ENCODE measurements at regions not wholly inside any gene's neighbourhood (a gene's known extent, or its start where the extent isn't known, plus 50 kb on each side); places are given as distances from the start of the nearest gene placed in this dataset.

GRCh38 chr10:131430716-131431412 is 119.3 kb upstream of the TCERG1L start:
- H3K27ac Mint-ChIP-seq, result no peak overlapping the region
- no peaks in the 10 kb centered on the region for H3K4me1 Mint-ChIP-seq (ENCODE audit: low read depth)
- intact Hi-C loops (cut with micrococcal nuclease), result no loop called here
- H3K4me3 Mint-ChIP-seq, result no peak overlapping the region
- no peaks in the 10 kb centered on the region for H3K9me3 Mint-ChIP-seq
- no peaks in the 10 kb centered on the region for H3K36me3 Mint-ChIP-seq (ENCODE audit: low read depth)
- peaks cover 3% of the 10 kb centered on the region for H3K27me3 Mint-ChIP-seq

- H3K27ac Mint-ChIP-seq, result no peak overlapping the region
- no peaks in the 10 kb centered on the region for H3K4me1 Mint-ChIP-seq (ENCODE audit: low read depth)
- intact Hi-C loops (cut with micrococcal nuclease), result no loop called here
- peaks cover 3% of the 10 kb centered on the region for H3K27me3 Mint-ChIP-seq
- no peaks in the 10 kb centered on the region for H3K9me3 Mint-ChIP-seq
- H3K4me3 Mint-ChIP-seq, result no peak overlapping the region
- H3K36me3 Mint-ChIP-seq (ENCODE audit: low read depth), result no peaks in the 10 kb centered on the region
Observed at GRCh38 chr10:131431533-131431932, 120.0 kb upstream of the TCERG1L start.

- intact Hi-C loops (cut with micrococcal nuclease), result no loop called here
- no peak overlapping the region for H3K27ac Mint-ChIP-seq
- H3K36me3 Mint-ChIP-seq (ENCODE audit: low read depth), result no peaks in the 10 kb centered on the region
- H3K27me3 Mint-ChIP-seq, result peaks cover 3% of the 10 kb centered on the region
- H3K4me3 Mint-ChIP-seq, result no peak overlapping the region
- H3K9me3 Mint-ChIP-seq, result no peaks in the 10 kb centered on the region
- no peaks in the 10 kb centered on the region for H3K4me1 Mint-ChIP-seq (ENCODE audit: low read depth)
Observed at GRCh38 chr10:131431978-131432690, 120.6 kb upstream of the TCERG1L start.

- no peaks in the 10 kb centered on the region for H3K9me3 Mint-ChIP-seq
- intact Hi-C loops (cut with micrococcal nuclease), result no loop called here
- H3K4me1 Mint-ChIP-seq (ENCODE audit: low read depth), result no peaks in the 10 kb centered on the region
- H3K4me3 Mint-ChIP-seq, result no peak overlapping the region
- H3K36me3 Mint-ChIP-seq (ENCODE audit: low read depth), result no peaks in the 10 kb centered on the region
- H3K27me3 Mint-ChIP-seq, result no peaks in the 10 kb centered on the region
- H3K27ac Mint-ChIP-seq, result no peak overlapping the region
Observed at GRCh38 chr10:131433568-131433967, 122.0 kb upstream of the TCERG1L start.

- Mint-ChIP-seq H3K4me3 (no peak overlapping the region), H3K27me3 (peaks cover 1% of the 10 kb centered on the region), H3K36me3 (ENCODE audit: low read depth) (no peaks in the 10 kb centered on the region), H3K9me3 (no peaks in the 10 kb centered on the region), H3K27ac (no peak overlapping the region), H3K4me1 (ENCODE audit: low read depth) (no peaks in the 10 kb centered on the region)
- intact Hi-C loops (cut with micrococcal nuclease), result no loop called here
Observed at GRCh38 chr10:131435232-131435631, 123.7 kb upstream of the TCERG1L start.

GRCh38 chr10:131435760-131436457 is 124.4 kb upstream of the TCERG1L start:
- Mint-ChIP-seq H3K27ac (no peak overlapping the region), H3K9me3 (no peaks in the 10 kb centered on the region), H3K4me1 (ENCODE audit: low read depth) (no peaks in the 10 kb centered on the region), H3K27me3 (peaks cover 4% of the 10 kb centered on the region), H3K36me3 (ENCODE audit: low read depth) (no peaks in the 10 kb centered on the region), H3K4me3 (no peak overlapping the region)
- intact Hi-C loops (cut with micrococcal nuclease), result no loop called here

- Mint-ChIP-seq H3K36me3 (ENCODE audit: low read depth) (no peaks in the 10 kb centered on the region), H3K27me3 (peaks cover 5% of the 10 kb centered on the region), H3K4me3 (no peak overlapping the region), H3K9me3 (no peaks in the 10 kb centered on the region), H3K27ac (no peak overlapping the region), H3K4me1 (ENCODE audit: low read depth) (no peaks in the 10 kb centered on the region)
- intact Hi-C loops (cut with micrococcal nuclease), result no loop called here
Observed at GRCh38 chr10:131436458-131436857, 124.9 kb upstream of the TCERG1L start.

- no peaks in the 10 kb centered on the region for H3K9me3 Mint-ChIP-seq
- no peaks in the 10 kb centered on the region for H3K4me1 Mint-ChIP-seq (ENCODE audit: low read depth)
- intact Hi-C loops (cut with micrococcal nuclease), result no loop called here
- H3K36me3 Mint-ChIP-seq (ENCODE audit: low read depth), result no peaks in the 10 kb centered on the region
- H3K27ac Mint-ChIP-seq, result no peak overlapping the region
- H3K27me3 Mint-ChIP-seq, result peaks cover 5% of the 10 kb centered on the region
- H3K4me3 Mint-ChIP-seq, result no peak overlapping the region
Observed at GRCh38 chr10:131437556-131438475, 126.3 kb upstream of the TCERG1L start.

- H3K27ac Mint-ChIP-seq, result no peak overlapping the region
- intact Hi-C loops (cut with micrococcal nuclease), result no loop called here
- no peaks in the 10 kb centered on the region for H3K9me3 Mint-ChIP-seq
- no peaks in the 10 kb centered on the region for H3K36me3 Mint-ChIP-seq (ENCODE audit: low read depth)
- no peaks in the 10 kb centered on the region for H3K4me1 Mint-ChIP-seq (ENCODE audit: low read depth)
- H3K4me3 Mint-ChIP-seq, result no peak overlapping the region
- peaks cover 5% of the 10 kb centered on the region for H3K27me3 Mint-ChIP-seq
Observed at GRCh38 chr10:131438665-131439064, 127.1 kb upstream of the TCERG1L start.

GRCh38 chr10:131439705-131440104 is 128.2 kb upstream of the TCERG1L start:
- intact Hi-C loops (cut with micrococcal nuclease), result no loop called here
- no peak overlapping the region for H3K27ac Mint-ChIP-seq
- H3K27me3 Mint-ChIP-seq, result peaks cover 5% of the 10 kb centered on the region

GRCh38 chr10:131440405-131441360 is 129.2 kb upstream of the TCERG1L start:
- Mint-ChIP-seq H3K9me3 (no peaks in the 10 kb centered on the region), H3K27ac (no peak overlapping the region), H3K36me3 (ENCODE audit: low read depth) (no peaks in the 10 kb centered on the region), H3K4me3 (no peak overlapping the region), H3K4me1 (ENCODE audit: low read depth) (no peaks in the 10 kb centered on the region), H3K27me3 (peaks cover 5% of the 10 kb centered on the region)
- intact Hi-C loops (cut with micrococcal nuclease), result no loop called here

More at GRCh38 chr10:131439705-131440104, 128.2 kb upstream of the TCERG1L start:
- no peaks in the 10 kb centered on the region for H3K9me3 Mint-ChIP-seq
- H3K4me3 Mint-ChIP-seq, result no peak overlapping the region
- no peaks in the 10 kb centered on the region for H3K36me3 Mint-ChIP-seq (ENCODE audit: low read depth)
- no peaks in the 10 kb centered on the region for H3K4me1 Mint-ChIP-seq (ENCODE audit: low read depth)

GRCh38 chr10:131442271-131442670 is 130.8 kb upstream of the TCERG1L start:
- H3K27ac Mint-ChIP-seq, result no peak overlapping the region
- no peaks in the 10 kb centered on the region for H3K4me1 Mint-ChIP-seq (ENCODE audit: low read depth)
- no peaks in the 10 kb centered on the region for H3K36me3 Mint-ChIP-seq (ENCODE audit: low read depth)
- intact Hi-C loops (cut with micrococcal nuclease), result no loop called here
- H3K27me3 Mint-ChIP-seq, result peaks cover 5% of the 10 kb centered on the region
- H3K4me3 Mint-ChIP-seq, result no peak overlapping the region
- H3K9me3 Mint-ChIP-seq, result no peaks in the 10 kb centered on the region

- Mint-ChIP-seq H3K4me3 (no peak overlapping the region), H3K27ac (no peak overlapping the region)
- intact Hi-C loops (cut with micrococcal nuclease), result no loop called here
Observed at GRCh38 chr10:131444286-131444685, 132.8 kb upstream of the TCERG1L start.

More at GRCh38 chr10:131444286-131444685, 132.8 kb upstream of the TCERG1L start:
- Mint-ChIP-seq H3K4me1 (ENCODE audit: low read depth) (no peaks in the 10 kb centered on the region), H3K36me3 (ENCODE audit: low read depth) (no peaks in the 10 kb centered on the region), H3K27me3 (peaks cover 4% of the 10 kb centered on the region), H3K9me3 (no peaks in the 10 kb centered on the region)

Data from dendritic cell treated with granulocyte-macrophage colony-stimulating factor and Interleukin-4, amounts not matched to agents 40 ng/mL and 50 ng/mL, for 4 days (primary cell).